ENCODE measurements at regions not wholly inside any gene's neighbourhood (a gene's known extent, or its start where the extent isn't known, plus 50 kb on each side); places are given as distances from the start of the nearest gene placed in this dataset.

DNA sequence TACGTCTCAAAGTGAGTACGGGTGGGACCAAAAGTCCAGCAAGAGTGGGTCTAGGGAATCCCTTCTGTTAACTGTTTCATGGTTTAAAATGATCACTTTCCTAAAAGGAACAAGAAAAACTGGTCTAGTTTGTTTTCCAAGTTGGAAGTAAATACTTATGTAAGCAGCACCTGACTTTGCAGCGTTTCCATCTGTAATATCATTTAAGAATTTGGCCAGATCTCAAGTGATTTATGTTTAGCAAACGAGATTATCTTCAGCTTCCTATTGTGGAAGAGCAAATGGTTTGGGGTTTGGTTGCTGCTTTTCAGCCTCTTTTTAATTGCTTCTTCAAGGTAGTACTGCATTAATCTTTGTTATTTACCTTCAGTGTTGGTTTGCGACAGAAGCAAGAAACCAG, 50.4 kb downstream of the FHIP1A start:
- no peaks in the 10 kb centered on the region for H3K9me3 Mint-ChIP-seq
- no peaks in the 10 kb centered on the region for H3K36me3 Mint-ChIP-seq (ENCODE audit: low read depth)
- no peak overlapping the region for H3K27ac Mint-ChIP-seq
- intact Hi-C loops (cut with micrococcal nuclease), result no loop called here
- H3K4me1 Mint-ChIP-seq, result no peaks in the 10 kb centered on the region
- H3K27me3 Mint-ChIP-seq, result peaks cover 11% of the 10 kb centered on the region
- H3K4me3 Mint-ChIP-seq, result no peak overlapping the region
- DNase-seq, result no peak

DNA sequence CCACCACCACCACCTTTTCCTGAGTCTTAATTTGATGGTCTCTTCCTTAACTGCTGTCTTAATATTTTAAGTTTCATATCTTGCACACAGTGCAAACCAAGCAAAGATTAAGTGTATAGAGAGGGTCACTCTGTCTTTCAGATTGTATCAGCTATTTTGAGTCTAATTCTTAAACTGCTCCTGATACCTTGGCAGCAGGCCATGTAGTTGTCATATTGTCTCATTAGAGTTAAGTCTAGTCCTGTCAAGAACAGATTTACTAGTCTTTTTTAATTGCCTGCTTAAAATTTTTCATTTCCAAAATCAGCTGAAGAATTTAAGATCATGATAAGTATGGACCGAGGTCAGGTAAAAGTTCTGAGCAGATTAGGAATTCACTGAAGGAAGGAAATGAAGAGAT, 51.5 kb downstream of the FHIP1A start:
- DNase-seq, result no peak
- H3K4me3 Mint-ChIP-seq, result no peak overlapping the region
- H3K4me1 Mint-ChIP-seq, result no peaks in the 10 kb centered on the region
- H3K27ac Mint-ChIP-seq, result no peak overlapping the region
- intact Hi-C loops (cut with micrococcal nuclease), result no loop called here
- peaks cover 11% of the 10 kb centered on the region for H3K27me3 Mint-ChIP-seq
- H3K9me3 Mint-ChIP-seq, result no peaks in the 10 kb centered on the region
- H3K36me3 Mint-ChIP-seq (ENCODE audit: low read depth), result no peaks in the 10 kb centered on the region

DNA sequence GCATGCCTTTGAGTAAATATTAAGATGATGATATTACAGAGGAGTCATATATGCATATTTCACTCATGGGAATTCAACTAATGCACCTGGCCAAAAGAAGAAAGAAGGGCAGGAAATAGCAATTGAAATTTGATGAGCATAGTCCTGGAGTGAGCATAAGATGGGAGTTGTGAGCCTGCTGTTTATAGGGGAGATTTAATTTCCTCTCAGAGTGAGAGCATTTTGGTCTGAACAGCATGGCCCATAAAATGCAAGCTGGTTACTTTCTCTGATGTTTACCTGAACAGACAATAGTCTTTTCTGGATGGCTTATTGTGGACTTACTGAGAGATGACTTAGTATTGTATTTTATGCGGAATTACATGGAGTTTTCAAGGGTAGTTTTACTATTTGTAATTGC, 53.6 kb downstream of the FHIP1A start:
- Mint-ChIP-seq H3K27me3 (peaks cover 9% of the 10 kb centered on the region), H3K4me1 (no peaks in the 10 kb centered on the region), H3K4me3 (no peak overlapping the region), H3K9me3 (no peaks in the 10 kb centered on the region), H3K36me3 (ENCODE audit: low read depth) (no peaks in the 10 kb centered on the region), H3K27ac (no peak overlapping the region)
- no peak for DNase-seq
- intact Hi-C loops (cut with micrococcal nuclease), result no loop called here

DNA sequence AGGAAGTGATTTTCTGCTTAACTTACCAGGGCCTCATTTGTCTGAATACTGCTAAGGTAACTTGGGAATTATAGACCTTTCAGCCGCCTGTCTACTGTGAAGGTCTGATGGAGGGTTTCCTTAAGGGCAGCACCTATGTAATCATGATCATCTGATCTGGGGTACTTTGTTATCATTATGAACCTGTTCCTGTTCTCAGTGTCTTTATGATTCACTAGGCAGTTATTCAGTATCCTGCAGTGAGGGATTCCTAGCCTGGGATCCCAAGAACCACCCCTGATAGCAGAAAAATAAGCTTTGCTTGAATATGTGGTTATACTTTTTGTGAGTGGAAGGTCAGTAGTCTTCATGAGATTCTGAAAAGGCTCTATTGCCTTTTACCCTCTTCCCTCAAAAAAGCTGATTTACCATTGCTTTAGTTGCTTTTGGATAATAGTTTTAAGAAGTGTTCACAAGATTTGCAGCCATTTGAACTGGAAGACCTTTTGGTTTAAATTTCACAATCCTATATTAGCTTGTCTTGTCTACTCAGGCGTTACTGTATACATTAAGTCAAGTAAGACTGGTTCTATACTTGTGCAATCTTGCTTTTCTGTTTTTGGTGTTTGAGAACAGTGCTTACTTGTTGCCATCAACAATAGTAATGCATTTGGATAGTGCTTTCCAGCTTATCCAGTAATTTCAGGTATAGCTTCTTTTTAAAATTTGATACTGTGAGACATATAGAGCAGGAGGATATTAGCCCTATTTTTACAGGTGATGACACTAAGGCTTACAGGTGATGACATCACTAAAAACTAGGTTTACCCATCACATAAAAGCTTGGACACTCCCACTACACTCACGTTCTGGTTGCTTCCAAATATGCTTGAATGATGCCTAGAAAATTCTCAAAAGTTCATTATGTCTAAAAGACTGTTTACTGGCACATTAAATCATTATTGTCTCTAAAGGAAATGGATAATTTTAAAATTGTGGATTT, 60.0 kb downstream of the FHIP1A start:
- no peak for DNase-seq
- no peak overlapping the region for H3K27ac Mint-ChIP-seq
- H3K36me3 Mint-ChIP-seq (ENCODE audit: low read depth), result no peaks in the 10 kb centered on the region
- no peaks in the 10 kb centered on the region for H3K9me3 Mint-ChIP-seq
- peaks cover 4% of the 10 kb centered on the region for H3K27me3 Mint-ChIP-seq
- no peak overlapping the region for H3K4me3 Mint-ChIP-seq
- intact Hi-C loops (cut with micrococcal nuclease), result no loop called here
- no peaks in the 10 kb centered on the region for H3K4me1 Mint-ChIP-seq

GRCh38 chr4:151469970-151470369, 61.0 kb downstream of the FHIP1A start:
- Mint-ChIP-seq H3K27ac (no peak overlapping the region), H3K9me3 (no peaks in the 10 kb centered on the region), H3K4me3 (no peak overlapping the region), H3K27me3 (peaks cover 4% of the 10 kb centered on the region), H3K36me3 (ENCODE audit: low read depth) (no peaks in the 10 kb centered on the region), H3K4me1 (no peaks in the 10 kb centered on the region)
- no peak for DNase-seq
- intact Hi-C loops (cut with micrococcal nuclease), result no loop called here

GRCh38 chr4:151471728-151472127, 62.8 kb downstream of the FHIP1A start:
- no peak overlapping the region for H3K27ac Mint-ChIP-seq
- H3K4me3 Mint-ChIP-seq, result no peak overlapping the region
- no peaks in the 10 kb centered on the region for H3K9me3 Mint-ChIP-seq
- peaks cover 7% of the 10 kb centered on the region for H3K27me3 Mint-ChIP-seq
- DNase-seq, result no peak
- no peaks in the 10 kb centered on the region for H3K4me1 Mint-ChIP-seq
- H3K36me3 Mint-ChIP-seq (ENCODE audit: low read depth), result no peaks in the 10 kb centered on the region
- intact Hi-C loops (cut with micrococcal nuclease), result no loop called here

GRCh38 chr4:151472297-151472696, 63.3 kb downstream of the FHIP1A start:
- no peaks in the 10 kb centered on the region for H3K4me1 Mint-ChIP-seq

DNA sequence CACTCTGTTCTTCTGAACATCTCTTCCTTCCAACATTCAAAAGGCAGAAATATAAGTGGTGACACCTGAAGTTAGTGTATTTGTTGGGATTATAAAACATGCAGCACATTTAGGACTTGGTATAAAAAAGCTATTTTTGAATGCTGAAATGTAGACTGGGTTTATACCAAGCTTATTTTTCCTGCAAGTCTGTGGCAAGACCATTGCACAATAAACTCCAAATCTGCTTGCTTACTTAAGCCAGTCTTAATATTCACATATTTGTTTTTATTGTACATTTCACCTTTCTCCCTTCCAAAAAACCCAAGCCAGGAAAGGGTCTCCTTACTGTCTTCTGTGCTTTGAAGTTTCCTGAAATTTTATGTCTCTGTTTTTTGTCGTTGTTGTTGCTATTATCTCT, 63.7 kb downstream of the FHIP1A start:
- H3K27ac Mint-ChIP-seq, result no peak overlapping the region
- H3K36me3 Mint-ChIP-seq (ENCODE audit: low read depth), result no peaks in the 10 kb centered on the region
- peaks cover 7% of the 10 kb centered on the region for H3K27me3 Mint-ChIP-seq
- H3K9me3 Mint-ChIP-seq, result no peaks in the 10 kb centered on the region
- intact Hi-C loops (cut with micrococcal nuclease), result no loop called here
- no peaks in the 10 kb centered on the region for H3K4me1 Mint-ChIP-seq
- H3K4me3 Mint-ChIP-seq, result no peak overlapping the region
- no peak for DNase-seq

More at GRCh38 chr4:151472297-151472696, 63.3 kb downstream of the FHIP1A start:
- Mint-ChIP-seq H3K27me3 (peaks cover 7% of the 10 kb centered on the region), H3K36me3 (ENCODE audit: low read depth) (no peaks in the 10 kb centered on the region), H3K27ac (no peak overlapping the region), H3K9me3 (no peaks in the 10 kb centered on the region), H3K4me3 (no peak overlapping the region)
- no peak for DNase-seq
- intact Hi-C loops (cut with micrococcal nuclease), result no loop called here

DNA sequence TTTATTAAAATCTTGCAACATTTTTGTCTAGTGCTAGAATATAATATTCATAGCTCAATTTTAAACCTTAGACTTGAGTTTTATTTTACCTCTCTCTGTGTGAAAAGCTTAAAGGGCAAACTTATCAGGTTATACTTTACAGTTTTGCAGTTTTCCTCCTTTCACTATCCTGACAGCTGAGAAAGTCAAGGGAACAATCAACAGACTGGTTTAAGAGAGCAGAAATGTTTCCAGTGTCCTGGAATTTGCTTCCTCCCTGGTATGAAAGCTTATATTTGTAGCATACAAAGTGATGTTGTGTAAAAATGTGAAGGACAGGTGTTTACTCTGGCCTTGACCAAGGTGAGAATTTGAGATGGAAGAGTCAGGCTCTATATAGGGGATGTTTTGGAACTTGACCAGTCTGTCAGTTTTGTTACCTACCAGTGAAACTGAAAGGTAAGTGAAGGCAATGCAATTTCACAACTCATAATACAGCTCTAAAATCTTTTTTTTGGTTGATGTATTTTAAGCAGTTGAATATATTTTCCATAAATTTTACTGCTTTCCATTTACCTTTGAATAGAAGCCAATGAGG, 64.6 kb downstream of the FHIP1A start:
- DNase-seq, result no peak
- Mint-ChIP-seq H3K4me3 (no peak overlapping the region), H3K27ac (no peak overlapping the region), H3K9me3 (no peaks in the 10 kb centered on the region), H3K4me1 (no peaks in the 10 kb centered on the region), H3K36me3 (ENCODE audit: low read depth) (no peaks in the 10 kb centered on the region), H3K27me3 (peaks cover 10% of the 10 kb centered on the region)
- intact Hi-C loops (cut with micrococcal nuclease), result loop anchor here (1.0 kb wide), 1 partner anchor 7 kb away; no protein-coding TSS in a partner anchor

DNA sequence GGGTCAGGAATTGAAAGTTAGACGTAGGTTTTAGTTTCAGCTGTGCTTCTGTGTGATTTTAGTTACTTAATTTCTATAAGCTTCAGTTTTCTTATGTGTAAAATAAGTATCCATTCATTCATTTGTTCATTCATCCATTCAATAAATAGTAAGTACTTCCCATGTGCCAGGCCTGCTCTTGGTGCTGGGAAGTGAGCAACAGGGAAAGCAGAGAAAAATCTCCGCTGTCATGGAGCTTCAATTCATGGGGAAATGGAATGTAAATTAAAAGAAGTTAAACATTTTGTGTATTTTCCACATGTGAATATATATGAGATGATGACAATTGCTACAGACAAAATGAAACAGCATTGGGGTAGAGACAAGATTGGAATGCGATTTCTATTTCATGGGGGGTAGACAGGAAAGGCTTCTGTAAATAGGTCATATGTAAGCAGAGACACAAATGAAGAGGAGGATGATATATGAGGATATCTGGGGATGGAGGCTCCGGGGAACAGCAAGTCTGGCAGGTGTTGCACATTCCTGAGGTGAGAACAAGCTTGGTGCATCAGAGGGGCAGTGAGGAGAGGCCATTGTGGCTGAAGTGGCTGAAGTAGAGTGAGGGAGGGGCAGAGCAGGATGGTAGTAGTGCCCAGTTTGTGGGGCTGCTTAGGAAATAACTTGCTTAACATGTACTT, 66.2 kb downstream of the FHIP1A start:
- Mint-ChIP-seq H3K27me3 (peaks cover 13% of the 10 kb centered on the region), H3K4me1 (no peaks in the 10 kb centered on the region), H3K36me3 (ENCODE audit: low read depth) (no peaks in the 10 kb centered on the region), H3K4me3 (no peak overlapping the region), H3K27ac (no peak overlapping the region), H3K9me3 (no peaks in the 10 kb centered on the region)
- intact Hi-C loops (cut with micrococcal nuclease), result no loop called here
- no peak for DNase-seq

DNA sequence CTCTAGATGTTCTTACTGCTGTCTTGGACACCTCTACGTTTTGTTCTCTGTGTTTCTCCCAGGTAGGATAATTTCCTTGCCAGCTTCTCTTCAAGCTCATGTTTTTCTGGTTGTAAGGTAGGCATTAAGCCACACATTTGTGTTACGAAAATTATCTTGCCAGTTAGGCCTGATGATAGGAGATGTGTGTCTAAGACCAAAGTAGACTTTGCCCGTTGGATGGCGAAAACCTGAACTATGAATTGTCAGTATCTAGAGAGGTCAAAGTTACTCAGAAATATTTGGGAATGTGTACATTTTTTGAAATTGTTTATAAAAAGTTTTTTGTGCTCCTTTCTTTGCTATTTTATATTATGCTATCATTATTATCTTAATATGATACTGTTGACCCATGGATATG, 72.8 kb downstream of the FHIP1A start:
- peaks cover 22% of the 10 kb centered on the region for H3K27me3 Mint-ChIP-seq
- no peaks in the 10 kb centered on the region for H3K36me3 Mint-ChIP-seq (ENCODE audit: low read depth)
- H3K4me3 Mint-ChIP-seq, result no peak overlapping the region
- H3K4me1 Mint-ChIP-seq, result no peaks in the 10 kb centered on the region
- no peak for DNase-seq
- H3K9me3 Mint-ChIP-seq, result no peaks in the 10 kb centered on the region
- no peak overlapping the region for H3K27ac Mint-ChIP-seq
- intact Hi-C loops (cut with micrococcal nuclease), result no loop called here

DNA sequence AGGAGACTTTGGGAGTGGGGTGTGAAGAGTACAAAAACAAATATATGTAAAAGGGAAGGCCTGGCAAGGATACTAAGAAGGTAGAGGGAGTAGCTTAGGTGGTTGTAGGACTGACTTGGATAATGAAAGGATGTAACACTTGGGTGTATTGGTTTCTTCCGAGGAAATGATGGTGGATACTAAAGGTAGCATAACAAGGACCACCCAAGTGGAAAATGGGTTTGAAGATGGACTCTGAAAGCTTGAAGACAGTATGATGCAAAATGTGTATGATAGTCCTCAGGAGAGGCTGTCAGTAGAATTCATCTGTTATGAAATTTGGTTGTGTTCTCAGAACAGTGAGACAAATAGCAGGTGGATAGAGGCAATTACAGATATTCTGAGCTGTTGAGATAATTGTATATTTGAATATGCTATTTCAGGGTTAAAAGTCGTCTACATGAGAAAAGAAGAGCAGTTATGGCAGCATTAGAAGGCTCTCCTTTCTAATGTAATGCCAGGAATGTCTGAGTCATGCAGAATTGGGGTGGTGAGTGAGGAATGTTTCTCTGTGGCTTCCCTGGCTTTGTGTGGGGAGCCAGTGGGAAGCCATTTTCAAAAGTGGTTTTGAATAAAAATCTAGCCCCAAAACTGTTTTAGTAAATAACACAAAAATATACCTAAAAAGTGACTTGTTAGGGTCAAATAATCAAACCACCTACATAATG, 75.6 kb downstream of the FHIP1A start:
- Mint-ChIP-seq H3K4me3 (no peak overlapping the region), H3K4me1 (no peaks in the 10 kb centered on the region), H3K36me3 (ENCODE audit: low read depth) (no peaks in the 10 kb centered on the region), H3K27me3 (peaks cover 17% of the 10 kb centered on the region), H3K9me3 (no peaks in the 10 kb centered on the region), H3K27ac (no peak overlapping the region)
- intact Hi-C loops (cut with micrococcal nuclease), result no loop called here
- DNase-seq, result no peak

- no peaks in the 10 kb centered on the region for H3K9me3 Mint-ChIP-seq
- intact Hi-C loops (cut with micrococcal nuclease), result no loop called here
- H3K4me1 Mint-ChIP-seq, result no peaks in the 10 kb centered on the region
- H3K36me3 Mint-ChIP-seq (ENCODE audit: low read depth), result no peaks in the 10 kb centered on the region
- H3K27me3 Mint-ChIP-seq, result peaks cover 10% of the 10 kb centered on the region
- no peak overlapping the region for H3K4me3 Mint-ChIP-seq
- H3K27ac Mint-ChIP-seq, result no peak overlapping the region
- no peak for DNase-seq
Measured at GRCh38 chr4:151485541-151486131, 76.7 kb downstream of the FHIP1A start.

All from activated CD4-positive, alpha-beta T cell treated with anti-CD3 and anti-CD28 coated beads, Interleukin-2, amount 10 ng/mL, durations not matched to agents 24 days and 14 days (primary cell).